ENCODE measurements at regions not wholly inside any gene's neighbourhood (a gene's known extent, or its start where the extent isn't known, plus 50 kb on each side); places are given as distances from the start of the nearest gene placed in this dataset.

DNA sequence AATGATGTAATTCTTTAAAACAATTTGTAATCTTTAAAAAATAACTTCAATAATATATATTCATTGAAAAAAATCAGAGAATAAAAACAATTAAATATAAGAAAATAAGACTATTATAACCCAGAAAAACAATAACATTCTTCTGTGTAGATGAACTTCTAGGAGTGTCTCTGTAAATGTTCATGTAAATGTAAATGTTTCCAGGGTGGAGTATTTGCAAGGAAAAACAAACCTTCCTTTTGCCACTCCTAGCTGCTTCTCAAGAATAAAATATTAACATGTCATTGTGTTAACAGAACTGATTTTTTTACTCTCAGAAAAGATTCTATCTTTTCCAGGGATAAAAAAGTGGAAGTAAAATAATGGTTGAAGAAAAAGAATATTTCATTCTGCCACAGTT is 431.9 kb downstream of the PLCL1 start:
- TF ChIP-seq EP300 (IDR thresholded peaks at IDR 0.05): no peak
- TF ChIP-seq POLR2A (IDR thresholded peaks at IDR 0.05): no peak
- no peak for TF ChIP-seq POLR2AphosphoS5 (IDR thresholded peaks at IDR 0.05)
- TF ChIP-seq, protein P1, sequence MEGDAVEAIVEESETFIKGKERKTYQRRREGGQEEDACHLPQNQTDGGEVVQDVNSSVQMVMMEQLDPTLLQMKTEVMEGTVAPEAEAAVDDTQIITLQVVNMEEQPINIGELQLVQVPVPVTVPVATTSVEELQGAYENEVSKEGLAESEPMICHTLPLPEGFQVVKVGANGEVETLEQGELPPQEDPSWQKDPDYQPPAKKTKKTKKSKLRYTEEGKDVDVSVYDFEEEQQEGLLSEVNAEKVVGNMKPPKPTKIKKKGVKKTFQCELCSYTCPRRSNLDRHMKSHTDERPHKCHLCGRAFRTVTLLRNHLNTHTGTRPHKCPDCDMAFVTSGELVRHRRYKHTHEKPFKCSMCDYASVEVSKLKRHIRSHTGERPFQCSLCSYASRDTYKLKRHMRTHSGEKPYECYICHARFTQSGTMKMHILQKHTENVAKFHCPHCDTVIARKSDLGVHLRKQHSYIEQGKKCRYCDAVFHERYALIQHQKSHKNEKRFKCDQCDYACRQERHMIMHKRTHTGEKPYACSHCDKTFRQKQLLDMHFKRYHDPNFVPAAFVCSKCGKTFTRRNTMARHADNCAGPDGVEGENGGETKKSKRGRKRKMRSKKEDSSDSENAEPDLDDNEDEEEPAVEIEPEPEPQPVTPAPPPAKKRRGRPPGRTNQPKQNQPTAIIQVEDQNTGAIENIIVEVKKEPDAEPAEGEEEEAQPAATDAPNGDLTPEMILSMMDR (IDR thresholded peaks at IDR 0.05): no peak

All from sigmoid colon (tissue), 4 donors.